ENCODE measurements at regions not wholly inside any gene's neighbourhood (a gene's known extent, or its start where the extent isn't known, plus 50 kb on each side); places are given as distances from the start of the nearest gene placed in this dataset.
"Not testable (repeated sequence)": the region's sequence is repeated elsewhere in the genome, so short reads cannot be mapped to it uniquely, and the experiment has no call there.

DNA sequence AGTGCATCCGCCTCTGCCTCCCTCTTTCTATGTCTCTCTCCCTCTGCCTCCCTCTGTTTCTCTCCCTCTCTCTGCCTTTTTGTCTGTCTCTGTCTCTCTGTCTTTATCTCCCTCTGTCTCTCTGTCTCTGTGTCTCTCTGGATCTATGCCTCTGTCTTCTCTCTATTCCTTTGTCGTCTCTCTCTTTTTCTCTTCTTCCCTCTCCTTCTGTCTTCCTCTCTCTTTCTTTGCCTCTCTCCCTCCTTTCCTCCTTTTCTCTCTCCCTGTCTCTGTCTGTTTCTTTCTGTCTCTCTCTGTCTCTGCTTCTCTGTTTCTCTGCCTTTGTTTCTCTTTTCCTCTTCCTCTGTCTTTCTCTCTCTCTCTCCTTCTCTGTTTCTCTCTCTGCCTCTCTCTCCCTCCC is 678.8 kb upstream of the NRP1 start:
- no peak for DNase-seq

DNA sequence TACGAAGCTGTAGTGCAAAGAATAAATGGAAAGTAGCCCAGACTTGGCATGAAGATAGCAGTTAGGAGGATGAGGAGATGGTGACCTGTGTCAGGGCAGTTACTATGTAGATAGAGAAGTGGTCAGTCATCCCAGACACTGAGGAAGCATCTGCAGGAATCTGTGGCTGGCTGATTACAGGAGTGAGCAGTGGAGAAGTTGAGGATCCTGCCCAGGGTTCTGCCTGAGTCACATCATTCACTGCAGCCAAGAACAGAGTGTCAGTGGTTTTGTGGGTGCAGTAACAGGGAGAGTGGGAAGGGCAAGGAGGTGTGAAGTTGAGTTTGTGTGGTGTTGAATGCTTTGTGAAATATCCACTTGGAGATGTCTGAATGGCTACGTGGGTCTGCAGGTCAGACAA is 676.4 kb upstream of the NRP1 start:
- peak; percentile 96 for DNase-seq

DNA sequence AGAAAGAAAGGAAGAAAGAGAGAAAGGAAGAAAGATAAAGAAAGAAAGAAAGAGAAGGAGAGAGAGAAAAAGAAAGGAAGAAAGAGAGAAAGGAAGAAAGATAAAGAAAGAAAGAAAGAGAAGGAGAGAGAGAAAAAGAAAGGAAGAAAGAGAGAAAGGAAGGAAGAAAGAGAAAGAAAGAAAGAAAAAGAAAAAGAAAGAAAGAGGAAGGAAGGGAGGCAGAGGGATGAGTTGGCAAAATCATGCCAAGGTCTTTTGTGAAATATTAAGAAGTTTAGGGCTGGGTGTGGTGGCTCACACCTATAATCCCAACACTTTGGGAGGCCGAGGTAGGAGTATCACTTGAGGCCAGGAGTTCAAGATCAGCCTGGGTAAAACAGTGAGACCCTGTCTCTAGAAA is 675.8 kb upstream of the NRP1 start:
- DNase-seq = not testable (repeated sequence)

DNA sequence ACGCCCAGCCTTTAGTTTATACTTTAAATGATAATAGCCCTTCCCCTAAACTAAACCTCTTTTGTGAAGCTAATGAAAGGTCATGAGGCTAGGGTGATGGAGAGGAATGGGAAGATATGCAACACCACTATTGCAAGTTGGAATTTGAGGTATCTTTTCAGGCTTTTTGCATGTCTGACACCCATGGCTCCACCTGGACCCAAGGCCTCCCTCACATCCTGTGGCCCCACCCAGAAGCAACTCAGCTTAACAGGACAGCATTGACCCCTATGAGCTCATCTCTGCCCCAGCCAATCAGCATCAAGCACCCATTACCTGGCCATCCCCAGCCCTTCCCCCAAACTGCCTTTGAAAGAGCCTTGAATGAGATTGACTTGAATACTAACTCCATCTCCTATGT is 674.2 kb upstream of the NRP1 start:
- no peak for DNase-seq

DNA sequence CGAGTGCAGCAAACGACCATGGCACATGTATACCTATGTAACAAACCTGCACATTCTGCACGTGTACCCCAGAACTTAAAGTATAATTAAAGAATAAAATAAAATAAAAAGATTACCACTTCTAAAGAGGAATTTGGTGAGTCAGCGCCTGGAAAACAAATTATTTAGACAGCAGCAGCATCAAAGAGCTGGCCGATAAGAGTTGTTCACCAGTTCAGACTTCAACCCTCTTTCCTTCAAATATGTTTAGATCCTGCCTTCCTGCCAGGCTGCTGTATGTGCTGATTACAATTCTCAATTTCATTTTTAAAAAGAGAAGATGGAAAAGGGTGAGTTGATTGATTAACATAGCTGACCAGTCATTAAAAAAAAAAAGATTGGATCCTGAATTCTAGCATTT is 672.0 kb upstream of the NRP1 start:
- no peak for DNase-seq

DNA sequence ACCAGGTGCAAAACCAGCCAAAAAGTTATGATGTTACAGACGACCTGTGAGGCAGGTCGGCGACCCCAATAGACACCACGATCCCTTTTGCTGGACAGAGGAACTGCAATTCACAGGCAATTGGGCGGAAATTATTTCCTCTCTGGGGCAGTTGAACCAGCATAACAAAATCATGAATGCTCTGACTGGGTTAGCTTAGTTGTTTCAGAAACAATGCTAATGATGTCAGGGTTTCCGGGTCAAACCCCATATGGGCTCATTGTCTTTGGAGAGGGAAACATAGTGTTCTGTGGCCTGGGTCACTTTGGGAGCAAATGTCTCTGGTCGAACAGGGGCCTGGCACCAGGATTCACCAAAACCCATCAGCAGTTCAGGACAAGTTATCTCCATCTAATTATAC is 669.1 kb upstream of the NRP1 start:
- no peak for DNase-seq

DNA sequence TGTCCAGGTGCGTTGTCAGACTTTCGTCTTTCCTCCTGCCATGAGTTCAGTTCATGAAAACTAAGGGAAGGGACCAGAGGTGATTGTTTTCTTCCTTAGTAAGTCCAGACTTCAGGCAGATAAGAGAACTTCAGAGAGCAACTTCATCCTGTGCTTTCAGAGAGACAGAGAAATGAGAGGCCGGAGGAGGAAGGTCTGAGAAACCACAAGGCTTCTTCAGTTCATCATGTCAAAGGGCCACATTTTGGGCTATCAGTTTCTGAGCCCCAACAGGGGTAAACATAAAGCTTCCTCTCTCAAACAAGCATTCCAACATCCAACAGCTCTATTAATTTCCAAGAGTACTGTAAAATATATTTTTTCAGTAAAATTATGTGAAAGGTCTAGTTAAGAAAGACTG is 668.4 kb upstream of the NRP1 start:
- DNase-seq = no peak

DNA sequence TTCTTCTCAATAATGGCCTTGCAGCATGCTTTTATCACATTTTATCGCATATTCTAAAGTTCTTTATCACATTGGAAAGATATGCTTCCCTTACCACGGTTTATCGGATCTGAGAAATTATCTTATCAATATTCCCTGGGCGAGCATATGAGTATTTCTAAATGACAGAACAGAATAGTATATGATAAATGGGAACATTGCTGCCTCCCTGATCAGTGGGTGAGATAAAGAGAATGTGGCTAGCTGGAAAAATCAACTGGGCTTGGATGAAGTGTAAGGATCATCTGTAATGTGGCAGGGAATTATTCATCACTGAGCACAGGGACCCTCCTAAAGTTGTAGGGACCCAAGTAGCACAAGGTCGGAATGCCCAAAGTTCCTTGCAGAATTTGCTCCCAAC is 667.4 kb upstream of the NRP1 start:
- no peak for DNase-seq

DNA sequence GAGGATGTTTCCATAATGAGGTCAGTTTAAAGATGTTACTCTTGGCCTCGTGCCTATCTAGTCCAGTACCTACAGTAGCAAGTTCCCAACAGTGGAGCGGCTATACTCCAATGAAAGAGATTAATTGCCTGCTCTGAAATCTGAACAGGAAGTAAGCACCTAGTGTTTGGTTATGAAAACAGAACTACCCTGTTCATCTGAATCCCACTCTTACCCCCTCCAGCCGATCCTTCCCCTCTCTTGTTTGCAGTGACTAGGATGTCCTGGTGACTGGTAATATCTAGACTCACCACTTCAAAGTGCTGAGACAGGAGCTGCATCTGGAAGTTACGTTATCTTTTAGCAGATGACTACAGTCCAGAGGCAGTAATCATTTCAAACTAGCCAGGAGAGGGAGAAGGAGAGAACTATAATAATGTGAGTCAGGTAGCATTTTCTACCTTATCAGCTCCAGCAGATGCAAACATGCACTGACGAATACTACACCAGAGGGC is 666.7 kb upstream of the NRP1 start:
- no peak for DNase-seq

DNA sequence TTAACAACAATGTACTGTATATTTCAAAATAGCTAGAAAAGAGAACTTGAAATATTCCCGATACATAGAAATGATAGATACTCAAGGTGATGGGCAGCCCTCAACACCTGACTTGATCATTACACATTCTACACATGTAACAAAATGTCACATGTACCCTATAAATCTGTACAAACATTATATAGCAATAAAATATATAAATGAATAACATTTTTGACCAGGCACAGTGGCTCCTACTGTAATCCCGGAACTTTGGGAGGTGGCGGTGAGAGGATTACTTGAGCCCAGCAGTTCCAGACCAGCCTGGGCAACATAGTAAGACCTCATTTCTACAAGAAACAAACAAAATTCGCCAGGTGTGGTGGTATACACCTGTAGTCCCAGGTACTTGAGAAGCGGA is 659.5 kb upstream of the NRP1 start:
- DNase-seq = no peak

DNA sequence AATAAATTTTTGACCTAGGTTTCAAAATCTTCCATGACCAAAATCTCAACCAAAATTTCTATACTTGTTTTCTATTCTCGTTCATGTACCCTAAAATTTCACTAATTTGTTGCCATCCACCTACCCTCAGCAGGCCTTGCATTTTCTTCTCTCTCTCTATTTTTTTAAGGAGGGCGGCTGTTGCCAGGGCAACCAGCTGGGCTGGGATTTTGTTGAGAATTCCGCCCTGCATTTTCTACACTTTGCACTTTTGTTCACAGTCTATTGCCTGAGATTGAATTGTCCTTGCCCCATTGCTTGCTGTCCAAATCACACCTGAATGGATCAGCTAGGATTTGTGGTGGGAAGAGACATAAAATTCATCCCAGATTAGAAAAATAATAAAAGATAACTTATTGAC is 657.5 kb upstream of the NRP1 start:
- no peak for DNase-seq

DNA sequence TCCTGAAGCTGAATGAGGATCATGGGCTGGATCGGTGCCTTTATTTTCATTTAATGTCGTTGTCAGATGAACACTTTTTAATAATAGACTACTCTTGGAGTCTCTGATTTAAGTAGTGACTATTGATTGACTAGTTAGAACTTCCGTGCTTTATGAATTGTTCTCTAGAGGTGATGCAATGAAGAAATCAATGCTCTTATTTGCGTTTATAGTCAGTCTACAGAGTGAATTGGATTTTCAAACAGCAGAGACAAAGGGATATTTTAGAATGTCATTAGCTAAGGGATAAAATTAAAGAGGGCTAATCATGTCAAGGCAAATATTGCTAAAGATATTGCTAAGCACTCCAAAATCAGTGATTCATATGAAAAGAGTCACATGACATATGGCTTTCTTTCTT is 652.0 kb upstream of the NRP1 start:
- no peak for DNase-seq

DNA sequence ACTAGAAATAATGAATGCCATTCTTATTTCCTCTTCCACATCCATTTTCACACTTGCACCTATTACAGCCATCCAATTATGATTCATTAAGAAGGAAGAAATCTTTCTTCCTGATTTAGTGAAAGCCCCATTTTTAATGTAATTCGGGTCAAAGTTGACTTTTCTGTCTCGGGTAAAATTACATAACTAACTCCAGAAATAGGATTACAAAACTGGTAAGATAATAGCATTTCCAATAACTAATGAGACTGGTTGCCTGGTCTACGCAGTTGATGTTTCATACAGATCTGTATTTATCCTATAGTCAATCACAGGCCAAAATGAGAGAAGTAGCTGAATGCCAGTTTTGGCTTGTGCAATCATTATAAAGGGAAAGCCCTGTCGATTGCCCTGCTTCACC is 651.5 kb upstream of the NRP1 start:
- no peak for DNase-seq

DNA sequence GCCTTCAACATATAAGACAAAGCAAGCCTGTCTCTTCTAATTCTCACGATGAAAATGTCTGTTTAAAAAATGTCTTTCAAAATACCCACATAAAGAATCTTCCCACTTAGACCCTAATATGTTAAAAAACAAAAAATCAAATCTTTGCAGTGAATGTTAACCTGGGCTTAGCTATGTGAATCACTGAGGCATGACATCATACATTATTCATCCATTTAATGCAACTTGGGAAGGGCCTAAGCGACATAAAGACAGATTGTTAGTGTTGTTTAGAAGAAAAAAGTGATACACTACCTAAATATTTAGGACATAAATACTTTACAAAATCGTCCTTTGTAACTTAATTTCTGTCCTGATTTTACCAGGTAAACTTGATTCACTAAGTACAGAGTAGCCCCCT is 648.5 kb upstream of the NRP1 start:
- DNase-seq = no peak

DNA sequence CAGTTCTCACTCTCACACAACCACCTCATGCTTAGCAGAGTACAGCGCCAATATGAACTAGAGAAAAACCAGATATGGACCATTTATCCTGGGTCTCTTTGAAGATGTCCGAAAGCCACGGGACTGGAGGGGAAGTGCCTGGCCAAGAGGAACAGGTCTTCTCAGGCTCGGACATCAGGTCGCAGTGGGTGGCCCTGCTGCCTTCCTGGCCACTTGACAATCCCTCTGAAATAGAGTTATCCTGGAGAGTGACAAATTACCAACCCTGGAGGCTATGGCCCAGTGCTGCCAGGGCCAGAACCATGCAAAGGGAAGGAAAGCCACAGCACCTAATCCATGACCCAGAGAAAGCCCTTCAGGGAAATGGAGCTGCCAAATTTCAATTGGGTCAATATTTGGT is 646.8 kb upstream of the NRP1 start:
- no peak for DNase-seq

DNA sequence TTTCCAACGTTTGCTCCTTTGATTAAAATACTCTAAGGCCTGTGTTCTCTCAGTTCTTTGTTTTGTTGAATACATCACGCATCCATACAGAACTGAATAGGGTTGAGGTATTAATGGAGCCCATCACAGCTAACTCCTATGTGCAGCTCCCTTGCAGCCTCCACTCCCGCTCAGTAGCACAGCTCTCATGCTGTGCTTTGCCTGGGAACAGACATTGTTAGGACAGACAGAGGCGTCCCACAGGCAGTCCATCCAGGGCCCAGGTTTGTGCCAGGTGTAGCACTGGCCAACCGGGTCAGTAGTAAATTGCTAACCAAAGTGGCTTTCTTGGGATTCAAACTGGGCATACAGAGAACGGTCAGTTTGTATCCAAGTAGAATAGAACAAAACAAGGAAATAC is 644.7 kb upstream of the NRP1 start:
- no peak for DNase-seq

DNA sequence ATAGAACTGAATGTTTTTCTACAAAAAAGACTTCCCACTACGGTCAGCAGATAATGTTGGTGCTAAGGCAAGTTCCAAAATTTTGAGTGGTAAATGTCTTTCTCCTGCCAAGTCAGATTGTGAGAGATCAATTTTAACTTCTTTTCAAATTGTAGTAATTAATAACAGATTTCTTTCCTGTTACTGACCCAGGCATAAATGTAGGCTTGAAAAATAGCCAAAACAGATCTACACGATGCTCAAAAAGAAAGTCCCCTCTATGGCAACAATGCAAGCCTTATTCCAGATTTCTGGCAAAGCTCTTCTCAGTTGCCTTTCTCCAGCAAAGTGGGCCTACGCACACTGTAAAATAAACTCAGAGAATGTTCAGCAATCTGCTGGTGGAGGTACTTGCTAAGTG is 641.0 kb upstream of the NRP1 start:
- no peak for DNase-seq

DNA sequence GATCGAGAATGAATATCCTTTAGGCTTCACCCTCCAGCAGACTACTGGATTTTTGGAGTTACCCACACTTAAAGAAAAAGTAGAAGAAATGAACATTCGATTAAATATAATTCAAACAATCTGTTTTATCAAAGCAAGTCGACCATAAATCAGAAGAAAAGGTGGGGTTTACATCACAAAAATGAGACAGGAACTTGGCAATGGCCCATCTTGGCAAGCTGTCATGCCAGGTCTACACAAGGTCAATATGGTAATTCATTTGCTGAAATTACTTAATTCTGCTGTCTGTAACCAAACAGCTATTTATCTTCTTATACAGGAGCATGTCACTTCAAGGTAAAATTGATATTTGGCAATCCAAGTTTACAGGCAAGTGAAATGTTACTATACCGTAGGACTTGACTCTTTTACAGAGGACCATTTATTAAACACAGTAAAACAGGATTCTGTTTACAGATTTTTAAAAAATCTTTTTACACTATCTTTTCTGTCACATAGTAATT is 640.6 kb upstream of the NRP1 start:
- no peak for DNase-seq

DNA sequence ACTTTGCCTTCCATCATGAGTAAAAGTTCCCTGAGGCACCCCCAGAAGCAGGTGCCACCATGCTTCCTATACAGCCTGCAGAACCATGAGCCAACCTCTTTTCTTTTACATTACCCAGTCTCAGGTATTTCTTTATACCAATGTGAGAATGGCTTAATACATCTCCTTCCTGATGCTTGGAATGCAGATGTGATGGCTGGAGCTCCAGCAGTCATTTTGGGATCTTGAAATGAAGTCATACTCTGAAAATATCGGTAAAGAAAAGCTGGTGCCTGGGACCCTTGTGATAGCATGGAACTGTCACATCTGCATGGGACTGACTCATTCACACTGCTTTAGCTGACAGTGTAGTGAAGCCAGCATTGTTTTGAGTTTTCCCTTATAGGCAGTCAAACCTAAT is 634.5 kb upstream of the NRP1 start:
- DNase-seq = no peak

DNA sequence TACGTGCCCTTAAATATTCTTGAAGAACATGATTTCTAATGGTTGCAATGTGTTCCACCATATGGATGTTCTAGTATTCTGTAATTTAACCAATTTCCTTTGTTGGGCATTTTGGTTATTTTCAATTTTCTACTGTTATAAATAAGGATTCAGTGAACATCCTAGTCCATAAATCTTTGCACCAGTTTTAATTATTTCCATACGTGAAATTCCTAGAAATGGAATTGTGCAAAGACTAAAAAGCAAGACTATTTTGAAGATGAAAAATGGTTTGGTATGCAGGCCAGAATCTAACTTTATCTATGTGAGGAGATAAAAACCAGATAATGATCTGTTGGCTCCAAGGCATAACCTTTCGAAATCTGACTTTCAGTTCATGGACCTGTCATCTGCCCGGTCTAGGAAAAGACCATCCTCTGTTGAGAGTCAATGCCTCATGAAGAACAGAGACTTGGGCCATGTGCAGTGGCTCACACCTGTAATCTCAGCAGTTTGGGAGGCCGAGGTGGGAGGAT is 633.2 kb upstream of the NRP1 start:
- no peak for DNase-seq

DNA sequence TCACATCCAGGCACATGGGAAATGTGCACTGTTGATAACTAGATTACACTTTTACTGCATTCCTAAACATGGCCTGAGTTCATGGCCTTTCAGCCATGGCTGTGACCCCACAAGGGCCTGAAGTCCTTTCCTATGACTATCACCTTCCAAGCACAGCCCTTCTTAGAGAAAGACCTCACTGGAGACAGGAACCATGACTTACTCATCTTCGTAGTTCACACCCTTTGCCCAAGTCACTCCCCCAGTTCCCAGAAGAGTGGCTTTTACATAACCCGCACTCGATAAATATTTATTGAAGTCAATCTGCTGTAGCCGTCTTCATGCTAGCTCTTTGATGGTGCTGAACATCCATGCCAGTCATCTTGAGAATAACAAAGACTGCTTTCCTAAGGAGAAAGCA is 632.5 kb upstream of the NRP1 start:
- no peak for DNase-seq

DNA sequence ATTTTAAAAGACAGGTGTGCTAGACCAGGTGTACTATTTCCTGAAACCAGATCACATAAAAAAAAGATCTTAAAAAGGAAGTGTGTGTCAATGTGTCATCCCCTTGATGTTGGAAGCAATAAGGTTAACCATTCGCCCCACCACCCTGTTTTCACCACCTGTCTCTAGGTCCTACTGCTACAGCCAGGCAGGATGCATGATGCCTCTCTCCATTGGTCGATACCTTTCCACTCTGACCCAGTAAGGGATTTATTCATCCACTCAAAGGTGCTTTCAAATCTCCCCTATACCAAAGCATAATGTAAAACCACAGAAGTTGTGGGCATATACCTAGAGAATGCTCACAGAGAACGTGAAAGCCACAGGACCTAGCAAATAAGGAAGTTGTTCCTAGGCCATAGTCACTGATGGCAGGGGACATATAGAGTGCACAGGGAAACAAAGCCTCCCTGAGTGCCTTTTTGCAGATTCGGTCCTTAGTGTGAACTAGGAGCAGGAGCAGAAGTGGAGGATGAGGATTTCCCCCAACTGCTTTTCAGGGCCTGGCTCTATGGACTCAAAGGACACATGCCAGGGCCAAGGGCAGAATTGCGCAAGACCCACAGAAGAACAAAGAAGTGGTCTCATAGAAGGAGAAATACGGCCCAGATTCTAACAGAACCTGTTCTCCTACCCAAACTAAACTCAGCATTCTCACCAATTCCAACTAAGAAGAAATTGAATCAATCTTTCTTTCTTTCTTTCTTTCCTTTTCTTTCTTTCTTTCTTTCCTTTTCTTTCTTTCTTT is 631.5 kb upstream of the NRP1 start:
- peak; percentile 20 for DNase-seq

DNA sequence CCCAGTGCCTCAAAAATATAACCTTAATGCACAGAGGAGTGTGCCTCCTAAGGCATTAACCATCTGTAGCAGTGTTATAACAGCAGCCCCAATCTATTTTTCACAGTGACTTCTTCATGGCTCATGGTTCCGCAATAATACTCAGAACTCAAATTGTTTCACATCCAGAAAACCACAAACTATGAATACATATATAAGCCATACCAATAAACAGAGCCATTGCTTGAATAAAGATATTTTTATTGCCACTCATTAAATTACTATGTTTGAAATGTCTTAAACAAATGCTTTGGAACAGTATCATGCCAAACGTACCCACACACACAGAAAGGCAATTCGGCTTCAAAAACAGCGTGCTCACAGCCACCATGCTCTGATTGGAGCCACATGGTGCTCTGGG is 629.3 kb upstream of the NRP1 start:
- no peak for DNase-seq

DNA sequence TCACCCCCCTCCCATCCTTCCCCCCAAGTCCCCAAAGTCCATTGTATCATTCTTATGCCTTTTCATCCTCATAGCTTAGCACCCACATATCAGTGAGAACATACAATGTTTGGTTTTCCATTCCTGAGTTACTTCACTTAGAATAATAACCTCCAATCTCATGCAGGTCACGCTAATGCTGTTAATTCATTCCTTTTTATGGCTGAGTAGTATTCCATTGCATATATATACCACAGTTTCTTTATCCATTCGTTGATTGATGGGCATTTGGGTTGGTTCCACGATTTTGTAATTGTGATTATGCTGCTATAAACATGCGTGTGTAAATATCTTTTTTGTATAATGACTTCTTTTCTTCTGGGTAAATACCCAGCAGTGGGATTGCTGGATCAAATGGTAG is 621.9 kb upstream of the NRP1 start:
- DNase-seq = not testable (repeated sequence)

DNA sequence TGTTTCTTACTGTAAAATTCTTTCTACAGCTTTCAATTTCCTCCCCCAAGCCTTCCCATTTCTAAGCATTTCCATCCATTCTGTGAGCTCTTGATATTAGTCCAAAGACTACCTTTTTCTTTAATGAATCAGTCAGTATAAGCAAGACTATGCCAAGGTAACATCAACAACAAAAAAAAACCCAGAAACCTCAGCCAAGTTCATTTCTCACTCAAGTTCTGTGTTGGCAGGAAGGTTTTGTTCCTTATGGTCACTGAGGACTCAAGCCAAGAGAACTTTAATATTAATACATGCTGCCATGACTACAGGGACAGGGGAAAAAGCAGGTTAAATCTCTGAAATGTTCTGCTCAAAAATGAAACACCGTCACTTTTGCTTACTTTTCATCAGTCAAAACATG is 621.2 kb upstream of the NRP1 start:
- no peak for DNase-seq
